HG02870 (cell line): ENCODE measurements at regions not wholly inside any gene's neighbourhood (a gene's known extent, or its start where the extent isn't known, plus 50 kb on each side); places are given as distances from the start of the nearest gene placed in this dataset.
"Not testable (repeated sequence)": the region's sequence is repeated elsewhere in the genome, so short reads cannot be mapped to it uniquely, and the experiment has no call there.

Experiments used
- ATAC-seq: cut with Tn5 transposase; IDR thresholded peaks from one replicate; pipeline ENCODE4 v1.9.1; 2021; ENCODE audit warnings: mild to moderate bottlenecking, moderate library complexity; ENCODE audit not compliant: unreplicated experiment

GRCh38 chr9:38133595-38133994, 64.6 kb upstream of the SHB start:
- no peak for ATAC-seq

GRCh38 chr9:38132956-38133355, 63.9 kb upstream of the SHB start:
- no peak for ATAC-seq

GRCh38 chr9:38131729-38132128, 62.7 kb upstream of the SHB start:
- ATAC-seq, result no peak

GRCh38 chr9:38130724-38131123, 61.7 kb upstream of the SHB start:
- no peak for ATAC-seq

- no peak for ATAC-seq
Measured at GRCh38 chr9:38129366-38129765, 60.3 kb upstream of the SHB start.

GRCh38 chr9:38128752-38129270, 59.8 kb upstream of the SHB start:
- ATAC-seq, result no peak

- no peak for ATAC-seq
Measured at GRCh38 chr9:38127271-38127839, 58.3 kb upstream of the SHB start.

- no peak for ATAC-seq
Measured at GRCh38 chr9:38126730-38127129, 57.7 kb upstream of the SHB start.

- ATAC-seq, result no peak
Measured at GRCh38 chr9:38125889-38126288, 56.9 kb upstream of the SHB start.

- ATAC-seq, result not testable (repeated sequence)
Measured at GRCh38 chr9:38123359-38123758, 54.3 kb upstream of the SHB start.

GRCh38 chr9:38120961-38121360, 51.9 kb upstream of the SHB start:
- no peak for ATAC-seq

- no peak for ATAC-seq
Measured at GRCh38 chr9:38119560-38120236, 50.7 kb upstream of the SHB start.

GRCh38 chr9:38118862-38119438, 49.9 kb upstream of the SHB start:
- ATAC-seq, result no peak
